Nephron (organoid): ENCODE measurements at regions not wholly inside any gene's neighbourhood (a gene's known extent, or its start where the extent isn't known, plus 50 kb on each side); places are given as distances from the start of the nearest gene placed in this dataset.

Source experiments
- H3K27ac Mint-ChIP-seq, 3 experiments: 2 replicates each; pipeline ENCODE4 v1.8.0; 2020; ENCODE audit warnings: mixed read lengths in 3 of 3, mild to moderate bottlenecking in 2 of 3, moderate library complexity in 1 of 3
- H3K27me3 Mint-ChIP-seq: 2 replicates; pipeline ENCODE4 v1.8.0; 2021; ENCODE audit warnings: low read depth, mild to moderate bottlenecking, moderate library complexity, mixed read lengths
- H3K36me3 Mint-ChIP-seq: 2 replicates; pipeline ENCODE4 v1.8.0; 2020; ENCODE audit warnings: low read depth, mixed read lengths
- H3K4me1 Mint-ChIP-seq: 2 replicates; pipeline ENCODE4 v1.8.0; 2020; ENCODE audit warnings: mixed read lengths
- H3K4me3 Mint-ChIP-seq, 3 experiments: 2 replicates each; pipeline ENCODE4 v1.8.0; 2020; ENCODE audit warnings: mild to moderate bottlenecking in 3 of 3, mixed read lengths in 3 of 3, moderate library complexity in 2 of 3
- H3K9me3 Mint-ChIP-seq: 2 replicates; pipeline ENCODE4 v1.8.0; 2020; ENCODE audit warnings: mixed read lengths
- TF ChIP-seq, protein P1 (sequence below), 3 experiments: fragments of 200-600 bp; sonication (generic); IDR thresholded peaks; one replicate each; pipeline ENCODE4 v1.5.0; 2021; ENCODE audit warnings: antibody characterized with exemption in 3 of 3; ENCODE audit not compliant: unreplicated experiment in 3 of 3

DNA sequence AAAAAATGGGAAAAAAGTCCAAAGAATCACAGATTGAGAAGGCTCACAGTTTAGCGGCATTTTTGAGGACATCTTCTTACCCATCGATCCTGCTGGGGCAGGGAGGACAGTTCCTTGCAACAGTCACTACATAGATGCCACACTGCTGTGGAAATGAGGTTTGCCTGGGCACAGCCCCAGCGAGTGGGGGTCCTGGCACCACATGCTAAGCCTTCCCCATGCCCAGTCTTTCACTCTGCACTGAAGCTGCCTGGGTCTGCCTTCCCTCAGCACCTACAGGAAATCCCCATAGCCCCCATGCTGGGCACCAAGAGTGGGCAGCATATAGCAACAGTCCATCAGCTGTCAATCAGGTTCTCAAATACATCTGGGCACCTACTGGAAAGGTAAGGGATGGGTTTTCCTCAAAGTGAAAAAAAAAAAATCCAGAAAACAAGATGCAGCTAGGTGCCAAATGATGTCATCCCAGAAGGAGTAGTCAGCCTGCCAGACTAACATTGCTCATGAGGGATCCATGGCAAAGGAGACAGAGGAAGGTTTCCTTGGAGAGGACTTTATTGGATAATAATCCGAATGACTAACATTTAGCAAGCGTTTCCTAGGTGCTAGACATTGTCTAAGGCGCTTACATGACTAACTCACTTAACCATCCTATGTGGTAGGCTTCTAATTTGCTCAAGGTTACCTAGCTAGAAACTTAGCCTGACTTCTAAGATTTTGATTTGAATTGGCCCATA lies 125.7 kb upstream of the CXCL12 start:
- Mint-ChIP-seq H3K4me1 (peaks cover 44% of the 10 kb centered on the region), H3K36me3 (no peaks in the 10 kb centered on the region), H3K27me3 (peaks cover 54% of the 10 kb centered on the region), H3K9me3 (no peaks in the 10 kb centered on the region), H3K4me3 (no peak overlapping the region), H3K27ac (no peak overlapping the region)
- TF ChIP-seq, protein P1, sequence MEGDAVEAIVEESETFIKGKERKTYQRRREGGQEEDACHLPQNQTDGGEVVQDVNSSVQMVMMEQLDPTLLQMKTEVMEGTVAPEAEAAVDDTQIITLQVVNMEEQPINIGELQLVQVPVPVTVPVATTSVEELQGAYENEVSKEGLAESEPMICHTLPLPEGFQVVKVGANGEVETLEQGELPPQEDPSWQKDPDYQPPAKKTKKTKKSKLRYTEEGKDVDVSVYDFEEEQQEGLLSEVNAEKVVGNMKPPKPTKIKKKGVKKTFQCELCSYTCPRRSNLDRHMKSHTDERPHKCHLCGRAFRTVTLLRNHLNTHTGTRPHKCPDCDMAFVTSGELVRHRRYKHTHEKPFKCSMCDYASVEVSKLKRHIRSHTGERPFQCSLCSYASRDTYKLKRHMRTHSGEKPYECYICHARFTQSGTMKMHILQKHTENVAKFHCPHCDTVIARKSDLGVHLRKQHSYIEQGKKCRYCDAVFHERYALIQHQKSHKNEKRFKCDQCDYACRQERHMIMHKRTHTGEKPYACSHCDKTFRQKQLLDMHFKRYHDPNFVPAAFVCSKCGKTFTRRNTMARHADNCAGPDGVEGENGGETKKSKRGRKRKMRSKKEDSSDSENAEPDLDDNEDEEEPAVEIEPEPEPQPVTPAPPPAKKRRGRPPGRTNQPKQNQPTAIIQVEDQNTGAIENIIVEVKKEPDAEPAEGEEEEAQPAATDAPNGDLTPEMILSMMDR (IDR thresholded peaks at IDR 0.05; ENCODE audit: unreplicated experiment in 3 of 3), result no peak

DNA sequence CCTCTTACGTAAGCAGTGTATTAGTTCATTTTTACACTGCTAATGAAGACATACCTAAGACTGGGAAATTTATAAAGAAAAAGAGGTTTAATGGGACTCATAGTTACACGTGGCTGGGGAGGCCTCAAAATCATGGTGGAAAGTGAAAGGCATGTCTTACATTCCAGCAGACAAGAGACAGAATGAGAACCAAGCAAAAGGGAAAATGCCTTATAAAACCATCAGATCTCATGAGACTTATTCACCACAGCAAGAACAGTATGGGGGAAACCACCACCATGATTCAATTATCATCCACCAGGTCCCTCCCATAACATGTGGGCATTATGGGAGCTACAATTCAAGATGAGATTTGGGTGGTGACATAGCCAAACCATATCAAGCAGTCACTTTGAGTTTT lies 126.3 kb upstream of the CXCL12 start:
- TF ChIP-seq, protein P1 (IDR thresholded peaks at IDR 0.05; ENCODE audit: unreplicated experiment in 3 of 3), result no peak
- Mint-ChIP-seq H3K4me3 (no peak overlapping the region), H3K27ac (no peak overlapping the region), H3K4me1 (peaks cover 50% of the 10 kb centered on the region), H3K36me3 (no peaks in the 10 kb centered on the region), H3K9me3 (no peaks in the 10 kb centered on the region), H3K27me3 (peaks cover 51% of the 10 kb centered on the region)

DNA sequence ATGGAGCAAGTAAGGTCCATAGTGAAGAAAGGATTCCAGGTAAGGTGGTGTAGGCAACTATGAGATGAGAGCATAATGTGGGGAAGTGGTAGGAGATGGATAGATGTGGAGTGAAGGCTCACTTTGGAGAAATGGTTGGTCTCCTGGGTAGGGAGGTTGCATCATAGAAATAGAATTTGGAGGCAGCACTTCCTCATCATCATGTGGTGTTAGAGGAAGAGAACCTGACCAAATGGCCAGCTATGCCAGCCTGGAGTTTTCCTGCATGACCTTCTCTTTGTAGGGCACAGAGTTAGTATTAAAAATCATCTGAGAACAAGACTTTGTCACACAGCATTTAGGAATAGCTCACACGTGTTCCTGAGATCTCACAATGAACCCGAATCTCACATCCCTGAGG lies 126.7 kb upstream of the CXCL12 start:
- Mint-ChIP-seq H3K4me1 (peaks cover 49% of the 10 kb centered on the region), H3K9me3 (no peaks in the 10 kb centered on the region), H3K27ac (peak overlapping the region in 1 of 3 experiments; percentile 34), H3K27me3 (peaks cover 48% of the 10 kb centered on the region), H3K36me3 (no peaks in the 10 kb centered on the region), H3K4me3 (no peak overlapping the region)
- TF ChIP-seq, protein P1 (IDR thresholded peaks at IDR 0.05; ENCODE audit: unreplicated experiment in 3 of 3), result no peak

DNA sequence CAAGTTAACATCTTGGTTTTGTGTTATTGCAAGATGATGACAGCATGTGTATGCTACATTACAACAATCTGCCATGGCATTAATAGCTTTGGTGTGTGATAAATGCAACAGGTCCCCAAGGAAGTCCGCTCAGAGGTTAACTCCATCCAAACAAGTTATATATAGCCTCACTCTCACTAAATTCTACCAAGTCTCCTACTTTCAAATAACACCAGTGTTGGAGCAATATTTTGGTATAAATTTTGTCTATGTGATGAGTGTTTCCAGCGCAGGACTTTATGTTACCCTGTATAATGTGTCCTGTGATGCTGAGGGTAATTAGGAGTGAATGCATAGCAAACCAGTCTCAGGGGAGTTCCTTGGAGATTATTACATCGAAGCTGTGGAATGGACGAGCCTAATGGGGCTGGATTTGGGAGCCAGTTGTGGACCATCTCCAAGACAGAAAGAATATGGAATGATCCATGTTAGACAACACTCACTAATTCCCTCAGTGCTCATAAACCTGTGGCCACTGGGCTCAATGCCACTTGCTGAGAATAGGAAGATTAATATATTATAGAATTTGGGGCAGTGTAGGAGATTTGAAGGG lies 127.6 kb upstream of the CXCL12 start:
- H3K4me1 Mint-ChIP-seq, result peaks cover 47% of the 10 kb centered on the region
- H3K36me3 Mint-ChIP-seq, result no peaks in the 10 kb centered on the region
- H3K4me3 Mint-ChIP-seq, result no peak overlapping the region
- peaks cover 43% of the 10 kb centered on the region for H3K27me3 Mint-ChIP-seq
- H3K27ac Mint-ChIP-seq, result peak overlapping the region; percentile 13 to 48 (median 34)
- TF ChIP-seq, protein P1 (IDR thresholded peaks at IDR 0.05; ENCODE audit: unreplicated experiment in 3 of 3), result no peak
- no peaks in the 10 kb centered on the region for H3K9me3 Mint-ChIP-seq

DNA sequence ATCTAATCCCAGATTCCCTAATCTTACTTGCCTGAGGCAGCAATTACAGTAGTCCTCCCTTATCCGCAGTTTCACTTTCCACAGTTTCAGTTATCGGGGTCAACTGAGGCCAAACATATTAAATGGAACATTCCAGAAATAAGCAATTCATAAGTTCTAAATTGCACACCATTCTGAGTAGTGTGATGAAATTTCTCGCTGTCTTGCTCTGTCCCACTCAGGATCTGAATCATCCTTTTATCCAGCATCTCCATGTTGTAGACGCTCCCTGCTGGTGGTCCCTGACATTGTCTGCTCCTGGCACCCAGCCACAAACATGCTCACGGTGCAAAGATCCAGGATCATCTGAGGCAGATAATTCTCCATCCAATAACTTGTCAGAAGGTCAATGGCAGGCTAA lies 128.7 kb upstream of the CXCL12 start:
- H3K9me3 Mint-ChIP-seq, result no peaks in the 10 kb centered on the region
- TF ChIP-seq, protein P1 (IDR thresholded peaks at IDR 0.05; ENCODE audit: unreplicated experiment in 3 of 3), result peak in 1 of 3 experiments; percentile 10
- H3K4me1 Mint-ChIP-seq, result peaks cover 43% of the 10 kb centered on the region
- H3K36me3 Mint-ChIP-seq, result no peaks in the 10 kb centered on the region
- no peak overlapping the region for H3K4me3 Mint-ChIP-seq
- H3K27me3 Mint-ChIP-seq, result peaks cover 42% of the 10 kb centered on the region
- peak overlapping the region in 2 of 3 experiments; percentile 25 to 34 for H3K27ac Mint-ChIP-seq
